ENCODE measurements at regions not wholly inside any gene's neighbourhood (a gene's known extent, or its start where the extent isn't known, plus 50 kb on each side); places are given as distances from the start of the nearest gene placed in this dataset.

- TF ChIP-seq CTCF (optimal IDR thresholded peaks at IDR 0.05 in 1 of 3, IDR thresholded peaks at IDR 0.05 in 1 of 3, conservative IDR thresholded peaks at IDR 0.05 in 1 of 3; ENCODE audit: extremely low read depth in 1 of 3, insufficient read depth in 2 of 3, low read length in 3 of 3) (no peak), EZH2 (IDR thresholded peaks at IDR 0.05; ENCODE audit: low read length) (no peak)
- Histone ChIP-seq H3K4me1 (ENCODE audit: control insufficient read depth, extremely low read depth, insufficient read depth, low read length) (no peaks in the 10 kb centered on the region), H3K9ac (ENCODE audit: control insufficient read depth, extremely low read depth, insufficient read depth, low read length) (no peak overlapping the region), H3K4me3 (ENCODE audit: control insufficient read depth in 2 of 3, extremely low read depth in 1 of 3, insufficient read depth in 2 of 3, low read depth in 1 of 3, low read length in 3 of 3) (no peak overlapping the region), H3K9me3 (ENCODE audit: control insufficient read depth, low read depth, low read length) (no peaks in the 10 kb centered on the region), H3K27me3 (ENCODE audit: control insufficient read depth, extremely low read depth, insufficient read depth, low read length) (no peaks in the 10 kb centered on the region), H3K9me1 (ENCODE audit: control insufficient read depth, extremely low read depth, insufficient read depth, low read length) (no peaks in the 10 kb centered on the region), H3K27ac (ENCODE audit: control insufficient read depth, insufficient read depth, low read length) (no peak overlapping the region), H3K4me2 (ENCODE audit: control insufficient read depth, extremely low read depth, insufficient read depth, low read depth, low read length) (no peak overlapping the region), H4K20me1 (ENCODE audit: control insufficient read depth, extremely low read depth, insufficient read depth, low read length) (no peaks in the 10 kb centered on the region), H3K36me3 (ENCODE audit: control insufficient read depth in 2 of 2, extremely low read depth in 1 of 2, insufficient read depth in 2 of 2, low read length in 2 of 2) (no peaks in the 10 kb centered on the region), H3K79me2 (ENCODE audit: control insufficient read depth, insufficient read depth, low read length) (no peaks in the 10 kb centered on the region), H2AFZ (ENCODE audit: control insufficient read depth, low read length) (no peak overlapping the region)
- FAIRE-seq (no peak), DNase-seq (ENCODE audit: low read depth, low spot score) (no peak)
- dilution Hi-C loops (cut with MboI; ENCODE audit: extremely low pct_ligation_motif_present, low sequenced_read_pairs) = no loop called here
These were observed 213.8 kb upstream of the PCDH9 start for GRCh38 chr13:67443923-67444322.

- no peak for TF ChIP-seq CTCF (optimal IDR thresholded peaks at IDR 0.05 in 1 of 3, IDR thresholded peaks at IDR 0.05 in 1 of 3, conservative IDR thresholded peaks at IDR 0.05 in 1 of 3; ENCODE audit: extremely low read depth in 1 of 3, insufficient read depth in 2 of 3, low read length in 3 of 3)
- no peak for TF ChIP-seq EZH2 (IDR thresholded peaks at IDR 0.05; ENCODE audit: low read length)
- H4K20me1 ChIP-seq (ENCODE audit: control insufficient read depth, extremely low read depth, insufficient read depth, low read length) = no peaks in the 10 kb centered on the region
- H3K9me3 ChIP-seq (ENCODE audit: control insufficient read depth, low read depth, low read length) = no peaks in the 10 kb centered on the region
- H2AFZ ChIP-seq (ENCODE audit: control insufficient read depth, low read length) = no peak overlapping the region
- no peaks in the 10 kb centered on the region for H3K4me1 ChIP-seq (ENCODE audit: control insufficient read depth, extremely low read depth, insufficient read depth, low read length)
- no peaks in the 10 kb centered on the region for H3K79me2 ChIP-seq (ENCODE audit: control insufficient read depth, insufficient read depth, low read length)
- H3K27me3 ChIP-seq (ENCODE audit: control insufficient read depth, extremely low read depth, insufficient read depth, low read length) = no peaks in the 10 kb centered on the region
- H3K27ac ChIP-seq (ENCODE audit: control insufficient read depth, insufficient read depth, low read length) = no peak overlapping the region
- no peak overlapping the region for H3K4me3 ChIP-seq (ENCODE audit: control insufficient read depth in 2 of 3, extremely low read depth in 1 of 3, insufficient read depth in 2 of 3, low read depth in 1 of 3, low read length in 3 of 3)
- dilution Hi-C loops (cut with MboI; ENCODE audit: extremely low pct_ligation_motif_present, low sequenced_read_pairs) = no loop called here
- H3K36me3 ChIP-seq (ENCODE audit: control insufficient read depth in 2 of 2, extremely low read depth in 1 of 2, insufficient read depth in 2 of 2, low read length in 2 of 2) = no peaks in the 10 kb centered on the region
- FAIRE-seq (no peak), DNase-seq (ENCODE audit: low read depth, low spot score) (no peak)
- no peak overlapping the region for H3K9ac ChIP-seq (ENCODE audit: control insufficient read depth, extremely low read depth, insufficient read depth, low read length)
- H3K9me1 ChIP-seq (ENCODE audit: control insufficient read depth, extremely low read depth, insufficient read depth, low read length) = no peaks in the 10 kb centered on the region
- no peak overlapping the region for H3K4me2 ChIP-seq (ENCODE audit: control insufficient read depth, extremely low read depth, insufficient read depth, low read depth, low read length)
These were observed 210.3 kb upstream of the PCDH9 start for GRCh38 chr13:67440236-67440975.

All from keratinocyte (primary cell).